ENCODE measurements at regions not wholly inside any gene's neighbourhood (a gene's known extent, or its start where the extent isn't known, plus 50 kb on each side); places are given as distances from the start of the nearest gene placed in this dataset.
"Not testable (repeated sequence)": the region's sequence is repeated elsewhere in the genome, so short reads cannot be mapped to it uniquely, and the experiment has no call there.

DNA sequence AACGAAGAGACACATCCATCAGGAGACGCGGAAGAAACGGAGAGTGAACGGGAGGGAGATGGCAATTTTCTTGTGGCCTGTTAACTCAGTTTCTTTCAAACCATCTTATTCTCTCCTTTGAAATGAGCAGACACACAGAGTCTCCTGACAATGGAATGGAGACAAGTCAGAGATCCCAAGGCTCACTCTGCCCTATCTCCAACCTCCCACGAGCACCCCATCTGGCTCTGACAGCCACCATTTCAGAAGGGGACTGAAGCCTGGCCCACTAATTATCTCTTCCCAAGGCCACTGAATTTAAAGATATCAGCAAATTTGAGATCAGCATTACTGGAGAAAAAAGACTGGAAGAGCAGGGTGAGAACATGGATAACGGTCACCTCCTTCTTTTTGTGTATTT, 215.6 kb downstream of the DHX15 start:
- DNase-seq (ENCODE audit: low spot score) = no peak

DNA sequence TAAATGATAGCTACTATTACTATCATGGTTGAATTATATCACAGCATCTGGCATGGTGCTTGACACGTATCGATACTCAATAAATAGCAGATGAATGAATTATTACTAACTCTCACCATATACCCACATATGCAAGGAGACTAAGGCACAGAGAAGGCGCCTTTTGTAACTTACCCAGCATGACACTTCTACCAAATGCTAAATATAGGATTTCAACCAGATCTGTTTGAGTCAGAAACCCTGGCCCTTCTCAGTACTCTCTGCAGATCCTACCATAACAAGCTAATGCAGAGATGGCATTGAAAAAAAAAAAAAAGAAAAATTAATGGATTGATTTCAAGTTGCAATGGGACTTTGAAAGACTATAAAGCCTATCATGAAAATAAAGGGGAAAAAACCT, 219.5 kb downstream of the DHX15 start:
- DNase-seq (ENCODE audit: low spot score) = no peak

DNA sequence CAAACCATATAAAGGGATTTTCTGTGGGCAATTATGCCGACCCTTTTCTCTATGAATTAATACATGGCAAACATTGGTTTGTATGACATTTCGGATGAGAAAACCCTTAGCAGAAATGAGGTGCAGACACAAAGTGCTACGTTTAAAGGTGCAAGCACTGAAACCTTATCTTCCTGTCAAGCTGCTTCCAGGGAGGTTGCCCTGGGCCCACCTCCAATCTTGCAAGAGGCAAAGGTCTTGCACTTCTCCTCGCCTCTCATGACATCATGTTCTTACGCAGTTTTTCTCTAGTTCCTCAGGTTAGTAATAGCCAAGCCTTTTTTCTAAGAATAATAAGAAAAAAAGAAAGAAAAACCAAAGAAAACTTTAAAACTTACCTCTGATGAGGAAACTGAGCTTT, 220.1 kb downstream of the DHX15 start:
- DNase-seq (ENCODE audit: low spot score) = no peak

DNA sequence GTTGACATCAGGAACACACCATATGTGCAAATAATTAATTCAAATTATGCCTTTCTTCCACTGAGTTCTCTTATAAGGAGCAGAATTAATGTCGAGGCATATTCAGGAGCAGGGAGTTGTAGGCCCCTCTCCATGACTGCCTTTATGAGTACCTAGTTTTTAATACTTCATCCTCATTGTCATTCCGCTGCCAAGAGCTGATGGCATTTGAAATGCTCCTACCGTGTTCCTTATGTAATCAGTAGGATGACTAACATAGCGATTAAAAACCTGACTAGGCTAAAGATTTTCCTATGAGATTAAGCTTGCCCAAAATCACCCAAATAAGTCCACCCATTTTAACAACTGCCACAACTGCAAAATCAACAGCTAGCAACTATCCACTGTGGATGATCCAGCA, 220.6 kb downstream of the DHX15 start:
- no peak for DNase-seq (ENCODE audit: low spot score)

DNA sequence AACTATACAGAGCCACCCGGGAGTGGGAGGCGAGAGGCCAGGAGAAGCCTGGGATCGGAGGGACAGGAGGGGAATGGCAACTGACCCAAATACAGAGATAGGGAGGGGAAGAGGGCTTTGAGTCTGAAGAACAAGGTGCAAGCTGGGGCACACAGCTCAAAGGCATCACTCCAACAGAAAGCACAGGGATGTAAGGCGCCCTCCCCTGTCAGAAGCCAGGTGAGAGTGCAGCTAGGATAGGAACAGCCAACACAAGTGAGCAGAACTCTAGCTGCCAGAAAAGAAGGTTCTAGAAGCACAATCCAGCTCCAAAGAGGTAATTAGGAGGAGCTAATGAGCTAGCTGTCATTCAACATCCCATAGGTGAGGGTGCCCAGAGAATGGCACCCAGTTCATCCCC, 232.2 kb downstream of the DHX15 start:
- no peak for DNase-seq (ENCODE audit: low spot score)

DNA sequence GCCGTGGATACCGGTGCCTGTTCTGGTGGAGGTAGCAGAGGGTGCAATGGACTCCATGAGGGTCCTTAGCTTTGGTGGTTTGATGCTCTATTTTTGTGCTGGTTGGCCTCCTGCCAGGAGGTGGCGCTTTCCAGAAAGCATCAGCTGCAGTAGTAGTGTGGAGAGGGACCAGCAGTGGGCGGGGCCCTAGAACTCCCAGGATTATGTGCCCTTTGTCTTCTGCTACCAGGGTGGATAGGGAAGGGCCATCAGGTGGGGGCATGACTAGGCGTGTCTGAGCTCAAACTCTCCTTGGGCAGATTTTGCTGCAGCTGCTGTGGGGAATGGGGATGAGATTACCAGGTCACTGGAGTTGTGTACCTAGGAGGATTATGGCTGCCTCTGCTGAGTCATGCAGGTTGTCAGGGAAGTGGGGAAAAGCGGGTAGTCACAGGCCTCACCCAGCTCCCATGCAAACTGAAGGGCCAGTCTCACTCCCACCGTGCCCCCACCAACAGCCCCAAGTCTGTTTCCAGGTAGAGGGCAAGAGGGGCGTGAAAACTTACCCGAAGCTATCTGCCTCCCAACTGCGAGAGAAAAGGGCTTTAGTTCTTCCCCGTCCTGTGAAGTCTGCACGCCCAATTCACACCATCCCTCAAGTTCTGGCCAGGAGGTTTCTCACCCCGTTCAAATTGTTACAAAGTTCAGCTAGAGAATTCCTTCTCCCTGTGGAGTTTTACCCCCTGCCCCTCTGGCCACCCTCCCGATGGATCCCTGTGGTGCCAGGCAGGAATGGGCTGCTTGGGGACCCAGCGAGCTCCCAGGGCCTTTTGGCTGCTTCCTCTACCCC, 235.0 kb downstream of the DHX15 start:
- DNase-seq (ENCODE audit: low spot score) = not testable (repeated sequence)

DNA sequence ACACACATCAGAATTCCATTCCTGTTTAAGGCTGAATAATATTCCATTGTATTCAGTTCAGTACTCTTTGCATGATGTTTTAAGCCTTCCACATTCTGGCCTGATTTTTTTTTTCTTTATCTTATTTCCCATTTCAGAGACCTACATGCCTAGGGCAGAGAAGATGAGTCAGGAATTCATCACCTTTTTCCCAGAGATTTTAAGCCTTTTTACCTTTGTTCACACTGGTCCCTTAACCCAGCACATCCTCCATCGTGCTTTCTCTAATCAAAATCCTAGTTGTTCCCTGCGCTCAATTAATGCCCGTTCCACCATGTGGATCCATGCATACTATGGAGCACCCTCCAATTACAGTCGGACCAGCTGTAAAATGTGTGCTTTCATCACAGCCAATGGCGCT, 245.1 kb downstream of the DHX15 start:
- no peak for DNase-seq (ENCODE audit: low spot score)

DNA sequence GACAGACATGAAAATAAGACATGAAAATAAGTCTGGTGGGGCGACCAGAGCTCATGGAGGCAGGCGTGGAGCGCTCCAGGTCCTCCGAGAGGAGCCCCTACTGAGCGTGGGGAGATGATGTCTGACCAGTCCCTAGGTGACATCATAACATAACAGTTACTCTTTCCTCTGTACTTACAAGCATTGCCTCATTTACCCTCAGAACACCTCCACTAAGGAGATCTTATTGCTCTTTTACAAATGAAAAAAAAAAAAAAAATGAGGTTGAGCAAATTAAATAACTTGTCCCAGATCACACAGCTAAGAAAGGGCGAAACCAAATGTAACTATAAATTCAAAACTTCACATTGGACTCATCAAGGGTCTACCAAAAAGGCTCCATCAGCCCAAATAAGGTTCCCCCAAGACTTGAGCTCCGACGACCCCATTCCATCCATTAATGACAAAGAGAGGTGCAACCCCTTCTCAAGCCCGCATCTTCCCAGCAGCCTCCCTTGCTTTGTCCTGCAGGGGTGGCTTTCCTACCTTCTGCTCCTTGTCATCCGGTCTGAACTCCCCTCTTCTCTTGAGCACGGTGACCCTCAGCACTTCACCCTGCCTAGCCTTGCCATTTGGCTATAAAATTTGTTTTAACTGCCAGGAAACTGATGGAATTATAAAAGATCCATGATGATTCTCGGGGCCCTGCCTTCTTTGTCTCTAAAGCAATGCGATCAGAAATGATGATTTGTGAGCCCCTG, 246.7 kb downstream of the DHX15 start:
- no peak for DNase-seq (ENCODE audit: low spot score)

DNA sequence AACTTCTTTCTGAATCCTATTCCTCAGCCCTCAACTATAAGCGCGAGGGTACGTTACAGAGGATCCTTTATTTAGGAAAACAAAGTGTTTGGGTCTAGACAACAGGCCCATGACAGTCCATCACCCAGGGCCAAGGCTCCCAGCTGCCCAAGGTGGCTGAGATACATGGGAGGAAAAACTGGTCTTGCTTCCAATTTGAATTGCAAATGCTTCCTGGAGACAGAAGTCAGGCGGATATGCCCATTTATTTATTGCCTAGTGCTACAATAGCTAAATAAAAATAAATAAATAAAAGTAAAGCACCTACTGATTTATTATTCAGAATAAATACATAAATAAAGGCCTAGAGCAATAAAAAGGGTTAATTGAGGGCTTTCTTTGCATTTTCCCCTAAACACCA, 248.7 kb downstream of the DHX15 start:
- DNase-seq (ENCODE audit: low spot score) = no peak

DNA sequence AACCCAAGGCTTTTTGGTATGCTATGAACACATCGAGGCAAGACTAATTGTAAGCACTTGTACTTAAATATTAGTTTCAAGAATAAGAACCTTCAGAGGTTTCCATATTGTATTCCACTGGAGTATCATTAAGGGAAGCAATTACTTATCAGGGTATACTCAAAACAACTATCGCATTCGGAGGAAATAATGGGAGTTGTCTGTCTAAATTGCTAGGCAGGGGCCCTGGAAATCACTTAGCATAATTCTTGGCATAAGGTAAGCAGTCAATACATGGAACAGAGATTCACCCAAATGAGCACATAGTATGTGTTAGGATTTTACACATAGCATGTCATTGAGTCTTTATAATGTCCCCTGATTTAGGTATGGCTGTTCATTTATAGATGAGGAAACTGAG, 249.4 kb downstream of the DHX15 start:
- no peak for DNase-seq (ENCODE audit: low spot score)

DNA sequence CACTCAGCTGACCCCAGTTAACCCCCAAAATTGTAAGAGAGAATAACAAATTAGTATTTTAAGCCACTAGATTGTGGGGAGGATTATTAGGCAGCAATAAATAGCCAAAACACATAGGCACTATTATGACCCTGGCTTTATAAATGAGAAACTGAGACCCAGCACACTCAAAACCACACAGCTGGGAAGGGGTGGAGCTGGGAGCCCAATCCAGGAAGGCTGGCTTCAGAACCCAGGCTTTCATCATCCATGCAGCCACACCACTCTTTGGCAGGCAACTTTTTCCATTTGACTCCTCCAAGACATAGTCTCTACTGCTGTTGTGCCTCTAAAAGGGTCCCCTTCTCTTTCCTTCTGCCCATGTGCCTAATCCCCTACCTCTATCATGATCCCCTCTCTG, 253.8 kb downstream of the DHX15 start:
- no peak for DNase-seq (ENCODE audit: low spot score)

DNA sequence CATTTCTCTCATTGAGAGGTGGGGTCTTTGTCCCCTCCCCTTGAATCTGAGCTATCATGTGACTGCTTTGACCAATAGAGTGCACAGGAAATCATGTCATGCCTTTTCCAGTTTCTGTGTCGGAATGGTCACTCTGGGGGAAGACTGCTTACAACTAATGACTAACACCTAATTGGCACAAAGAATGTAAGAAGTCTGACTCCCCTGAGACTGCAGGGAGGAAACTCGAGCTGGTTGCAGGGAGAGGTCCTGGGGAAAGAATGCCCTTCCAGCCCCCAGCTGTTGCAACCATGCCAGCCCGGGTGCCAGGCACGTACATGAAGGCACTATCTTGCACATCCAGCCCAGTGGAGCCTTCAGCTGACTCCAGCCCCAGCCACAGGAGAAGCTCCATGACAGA, 254.2 kb downstream of the DHX15 start:
- no peak for DNase-seq (ENCODE audit: low spot score)

DNA sequence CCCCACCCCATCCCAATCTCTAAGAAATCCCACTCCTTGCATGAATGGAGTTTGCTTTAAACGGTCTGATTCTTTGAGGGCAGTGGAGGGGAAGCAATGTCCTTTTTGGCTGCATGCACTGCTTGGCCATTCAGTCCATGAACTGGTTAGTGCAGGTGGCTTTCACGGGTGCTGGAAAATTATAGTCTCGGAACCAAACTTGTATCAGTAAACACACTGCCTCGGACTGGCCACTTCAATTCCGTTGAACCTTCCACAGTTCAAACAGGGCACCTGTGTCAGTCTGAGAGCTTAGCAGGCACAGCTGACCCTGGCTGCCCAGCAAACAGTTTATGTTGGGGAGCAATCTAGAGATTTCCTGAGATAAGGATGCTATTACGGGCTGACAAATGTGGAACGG, 255.6 kb downstream of the DHX15 start:
- DNase-seq (ENCODE audit: low spot score) = no peak

DNA sequence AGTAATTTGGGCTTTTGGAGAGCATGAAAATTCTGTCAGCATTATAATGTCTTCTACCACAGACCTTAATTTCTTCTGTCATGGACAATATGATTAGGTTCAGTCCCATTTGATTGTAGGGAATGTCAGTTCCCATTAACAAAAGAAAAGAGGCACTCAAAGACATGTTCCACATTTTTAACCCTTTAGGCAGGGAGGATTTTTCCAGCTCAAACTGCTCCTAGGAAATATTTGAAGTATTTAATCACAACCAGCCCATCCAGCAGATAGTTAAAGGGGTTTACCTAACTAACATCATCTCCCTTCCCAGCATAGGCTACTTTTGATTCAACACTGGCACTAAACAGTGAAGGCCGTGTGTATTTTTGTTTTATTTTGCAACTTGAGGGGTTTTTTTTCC, 256.0 kb downstream of the DHX15 start:
- DNase-seq (ENCODE audit: low spot score) = no peak

DNA sequence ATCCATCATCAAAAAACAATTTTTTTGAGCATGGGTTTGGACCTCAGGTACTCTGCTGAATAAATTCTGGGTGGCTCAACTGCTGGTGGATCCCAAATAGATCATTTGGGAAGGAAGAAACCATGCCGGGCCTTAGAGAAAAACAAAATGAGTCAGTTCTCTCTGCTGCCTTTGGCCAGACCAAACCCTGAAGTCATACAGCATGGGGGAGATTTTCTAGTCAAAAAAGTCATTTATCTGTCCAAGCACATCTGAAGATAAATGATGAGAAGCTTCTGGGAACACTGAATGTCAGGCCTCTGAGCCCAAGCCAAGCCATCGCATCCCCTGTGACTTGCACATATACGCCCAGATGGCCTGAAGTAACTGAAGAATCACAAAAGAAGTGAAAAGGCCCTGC, 261.4 kb downstream of the DHX15 start:
- DNase-seq (ENCODE audit: low spot score) = no peak

DNA sequence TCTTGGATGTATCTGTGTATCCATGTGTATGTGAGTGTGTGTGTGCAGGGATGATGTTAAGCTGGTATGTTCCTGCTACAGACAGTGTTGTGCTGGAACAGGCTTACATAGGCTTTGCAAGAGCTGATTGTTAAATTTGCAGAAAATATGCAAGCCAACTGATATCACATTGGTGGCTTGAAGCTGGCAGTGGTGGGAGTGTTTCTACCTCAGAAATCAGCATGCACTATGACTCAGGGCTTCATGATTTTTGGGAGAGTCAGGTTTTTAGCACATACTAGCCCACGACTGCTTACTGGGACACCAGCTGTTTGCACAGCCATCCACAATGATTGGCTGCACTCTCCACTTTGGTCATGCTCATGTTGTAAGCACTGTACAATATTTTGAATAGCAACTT, 261.8 kb downstream of the DHX15 start:
- DNase-seq (ENCODE audit: low spot score) = no peak

DNA sequence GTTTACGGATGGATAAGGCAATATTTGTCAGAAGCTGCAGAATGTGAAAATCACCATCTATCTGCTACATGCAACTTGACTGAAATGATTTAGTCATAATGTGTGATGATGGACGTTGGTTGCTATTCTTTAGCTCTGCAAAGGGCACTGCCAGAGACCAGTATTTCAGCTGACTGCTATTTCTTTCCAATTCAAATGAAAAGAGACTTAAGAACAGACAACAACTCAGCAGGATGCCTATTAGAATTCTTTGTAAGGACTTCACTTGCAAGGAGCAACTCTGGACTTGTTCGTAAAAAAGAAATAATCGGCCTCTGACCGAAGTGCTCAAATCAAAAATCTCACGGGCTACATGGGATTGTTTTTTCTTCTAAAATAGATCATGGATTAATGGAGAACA, 262.7 kb downstream of the DHX15 start:
- no peak for DNase-seq (ENCODE audit: low spot score)

DNA sequence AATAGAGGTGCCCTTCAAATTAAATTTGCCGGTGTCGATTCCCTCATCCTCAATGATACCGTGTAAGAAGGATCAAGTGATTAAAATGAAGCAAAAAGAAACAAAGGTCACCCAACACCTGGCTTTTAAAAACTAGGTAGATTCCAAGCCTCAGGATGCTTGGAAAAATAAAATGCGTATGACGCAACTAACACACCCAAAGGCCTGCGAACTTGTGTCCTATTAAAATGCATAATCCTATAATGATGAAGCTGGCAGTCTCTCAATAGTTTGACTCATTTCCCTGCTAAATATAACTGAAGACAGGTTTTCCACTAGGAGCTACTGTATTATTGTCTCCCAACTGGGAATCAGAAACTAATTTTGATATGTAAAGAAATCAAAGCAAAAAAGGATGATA, 263.2 kb downstream of the DHX15 start:
- DNase-seq (ENCODE audit: low spot score) = no peak

DNA sequence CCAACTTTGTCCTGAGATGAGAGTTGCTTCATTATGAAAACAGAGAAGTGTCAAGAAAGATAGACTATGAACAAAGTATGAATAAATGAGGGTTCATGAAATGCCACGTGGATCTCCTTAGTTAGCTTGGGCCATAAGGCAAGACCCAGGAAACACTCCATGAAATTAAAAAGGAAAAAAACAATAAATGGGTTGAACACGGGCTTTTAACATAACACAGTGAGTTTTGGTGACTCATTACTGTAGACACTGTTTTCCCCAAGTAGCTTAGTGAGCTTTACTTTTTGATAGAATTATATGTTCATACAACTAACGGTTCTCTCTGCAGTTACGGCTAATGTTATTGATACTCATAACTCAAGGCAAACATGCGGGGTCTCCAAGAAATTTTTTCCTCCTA, 265.0 kb downstream of the DHX15 start:
- no peak for DNase-seq (ENCODE audit: low spot score)

DNA sequence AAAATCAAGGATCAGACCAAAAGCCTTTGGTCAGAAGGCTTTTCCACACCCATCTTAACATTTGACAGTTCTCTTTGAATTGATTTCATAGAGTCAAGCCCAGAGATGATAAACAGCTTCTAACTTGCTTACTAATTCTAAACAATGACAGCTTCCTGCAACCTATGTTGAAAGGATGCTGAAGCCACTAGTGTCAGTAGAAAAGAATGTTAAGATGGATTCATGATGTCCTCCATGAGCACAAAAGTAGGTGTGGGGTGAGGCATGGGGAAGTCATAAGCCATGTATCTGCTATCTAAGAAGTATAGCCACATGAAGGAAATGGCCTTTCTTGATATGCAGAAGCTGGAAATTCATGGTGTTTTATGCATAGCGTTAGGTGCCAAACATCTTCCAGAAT, 269.3 kb downstream of the DHX15 start:
- DNase-seq (ENCODE audit: low spot score) = no peak

DNA sequence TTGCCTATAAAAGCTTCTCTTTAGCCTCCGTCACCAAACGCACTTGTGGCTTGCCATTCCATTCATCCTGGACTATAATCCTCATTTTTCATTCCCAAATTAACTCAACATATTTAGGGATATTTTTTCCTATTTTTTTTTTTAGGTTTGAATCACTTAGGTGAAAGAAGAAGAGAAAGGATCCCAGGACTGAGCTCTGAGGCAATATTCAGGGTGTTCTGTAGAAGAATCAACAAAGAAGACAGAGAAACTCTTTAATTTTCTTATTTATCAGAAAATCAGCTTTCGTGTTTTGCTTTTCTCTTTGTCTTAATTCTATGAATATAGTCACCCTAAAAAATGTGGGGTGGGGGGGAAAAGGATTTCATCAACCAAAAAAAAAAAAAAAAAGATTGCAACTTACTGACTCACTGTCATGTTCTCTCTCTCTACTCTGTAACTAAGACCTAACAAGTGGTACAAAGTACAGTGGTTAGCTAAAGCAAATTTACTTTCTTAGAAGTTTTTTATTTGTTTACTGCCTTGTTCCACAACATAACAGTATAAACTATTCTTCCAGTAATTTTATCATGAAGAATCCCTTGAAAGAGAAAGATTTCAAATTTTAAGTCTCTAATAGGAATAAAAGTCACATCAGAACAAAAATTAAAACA, 272.0 kb downstream of the DHX15 start:
- DNase-seq (ENCODE audit: low spot score) = no peak

DNA sequence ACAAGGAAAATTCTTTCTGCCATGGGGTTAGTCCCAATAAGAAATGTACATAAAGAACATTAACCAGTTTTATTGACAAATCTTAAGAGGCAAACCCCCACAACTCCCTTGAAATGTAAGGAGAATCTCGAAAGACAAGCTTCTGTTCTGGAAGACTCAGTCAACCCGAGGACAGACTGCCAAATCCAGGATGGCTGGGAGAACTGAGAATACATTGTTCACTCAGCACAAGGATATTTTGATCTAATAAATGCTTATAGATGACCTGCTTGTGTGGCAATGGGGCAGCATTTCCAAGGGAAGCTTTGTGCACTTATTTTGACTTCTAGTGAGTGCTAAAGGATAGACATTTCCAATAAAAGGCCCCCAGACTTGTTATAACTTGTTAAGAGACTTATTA, 280.4 kb downstream of the DHX15 start:
- no peak for DNase-seq (ENCODE audit: low spot score)

DNA sequence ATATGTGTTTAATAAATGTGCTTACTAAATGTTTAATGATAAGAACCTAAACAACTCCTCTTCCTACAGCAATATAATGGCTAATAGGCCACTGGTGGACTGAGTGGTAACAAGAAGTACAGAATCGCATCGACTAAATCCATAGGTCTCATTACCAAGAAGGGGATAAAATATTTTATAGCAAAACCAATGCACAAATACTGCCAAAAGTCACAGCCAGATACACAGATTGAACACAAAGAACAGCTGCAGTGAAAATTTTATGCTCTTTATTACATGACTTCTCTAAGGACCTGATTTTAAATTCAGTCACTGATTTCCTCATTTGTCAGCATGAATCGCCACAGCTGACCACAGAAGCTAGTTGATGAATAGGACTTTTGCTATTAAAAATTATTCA, 285.4 kb downstream of the DHX15 start:
- DNase-seq (ENCODE audit: low spot score) = no peak
